HG03521 (cell line): ENCODE measurements at regions not wholly inside any gene's neighbourhood (a gene's known extent, or its start where the extent isn't known, plus 50 kb on each side); places are given as distances from the start of the nearest gene placed in this dataset.

Source experiments
- ATAC-seq: cut with Tn5 transposase; IDR thresholded peaks from one replicate; pipeline ENCODE4 v1.9.1; 2021; ENCODE audit warnings: mild to moderate bottlenecking, moderate library complexity; ENCODE audit not compliant: unreplicated experiment

DNA sequence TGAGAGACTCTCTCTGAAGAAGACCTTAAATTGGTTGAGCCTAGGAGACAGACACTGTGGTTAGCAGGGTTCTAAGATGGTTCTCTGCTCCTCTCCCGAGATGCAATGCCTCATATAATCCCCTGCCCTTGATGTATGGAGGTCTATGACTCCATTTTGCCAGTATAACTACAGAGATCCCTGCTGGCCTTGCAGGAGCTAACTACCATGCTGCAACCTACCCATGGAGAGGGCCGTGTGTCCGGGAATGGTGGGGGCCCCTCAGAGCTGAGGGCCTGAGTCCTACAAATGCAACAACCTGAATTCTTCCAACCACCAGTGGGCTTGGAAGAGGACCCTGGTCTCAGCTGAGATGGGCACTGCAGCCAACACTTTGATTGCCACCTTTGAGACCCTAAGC, 388.0 kb downstream of the SETD4 start:
- ATAC-seq = no peak

DNA sequence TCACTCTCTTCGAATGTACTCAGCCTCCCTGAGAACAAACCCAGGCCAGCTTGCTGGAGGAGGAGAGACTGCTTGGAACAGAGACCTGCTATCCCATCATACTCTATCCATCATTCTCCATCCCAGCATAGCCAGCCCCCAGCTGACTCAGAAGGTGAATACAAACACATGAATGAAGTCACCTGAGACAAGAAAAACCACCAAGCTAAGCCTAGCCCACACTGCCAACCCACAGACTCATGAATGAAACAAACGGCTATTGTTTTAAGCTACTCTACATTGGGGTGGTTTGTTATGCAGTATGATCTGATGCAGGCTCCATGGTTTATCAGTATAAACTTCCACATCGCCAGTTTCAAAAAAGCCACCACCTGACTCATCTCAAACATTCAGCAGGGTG, 395.6 kb downstream of the SETD4 start:
- ATAC-seq = no peak

DNA sequence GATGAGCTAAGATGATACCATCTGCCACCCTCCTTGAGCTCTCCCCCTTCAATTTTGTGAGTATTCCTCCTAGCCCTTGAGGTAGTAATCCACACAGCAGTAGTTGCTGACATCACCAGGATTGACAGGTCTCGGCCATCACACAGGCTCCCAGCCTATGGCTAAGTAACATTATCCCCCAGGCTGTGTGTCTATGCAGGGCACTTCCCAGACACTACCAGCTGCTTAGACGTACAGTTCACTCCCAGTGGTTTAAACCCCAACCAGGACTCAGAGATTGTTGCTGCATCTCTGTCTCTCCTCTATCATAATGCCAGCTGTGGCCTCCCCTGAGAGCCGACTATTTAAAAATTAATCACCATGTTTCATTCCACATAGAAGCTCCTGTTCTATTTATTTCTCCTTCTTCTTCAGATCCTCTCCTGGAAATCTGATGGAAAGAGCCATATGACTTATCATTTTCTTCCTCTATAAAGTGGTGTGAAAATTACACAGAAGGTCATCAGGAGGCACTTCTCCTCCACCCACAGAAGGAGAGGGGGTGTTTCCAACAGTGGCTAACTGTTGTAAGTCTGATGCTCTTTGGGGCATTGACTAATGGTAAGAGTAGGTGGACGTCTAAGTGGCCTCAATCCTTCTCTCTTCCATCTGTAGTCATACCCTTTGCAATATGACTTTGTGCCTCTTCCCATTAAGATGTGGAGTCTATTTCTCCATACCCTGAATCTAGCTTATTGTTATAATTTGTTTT, 396.3 kb downstream of the SETD4 start:
- ATAC-seq = no peak

DNA sequence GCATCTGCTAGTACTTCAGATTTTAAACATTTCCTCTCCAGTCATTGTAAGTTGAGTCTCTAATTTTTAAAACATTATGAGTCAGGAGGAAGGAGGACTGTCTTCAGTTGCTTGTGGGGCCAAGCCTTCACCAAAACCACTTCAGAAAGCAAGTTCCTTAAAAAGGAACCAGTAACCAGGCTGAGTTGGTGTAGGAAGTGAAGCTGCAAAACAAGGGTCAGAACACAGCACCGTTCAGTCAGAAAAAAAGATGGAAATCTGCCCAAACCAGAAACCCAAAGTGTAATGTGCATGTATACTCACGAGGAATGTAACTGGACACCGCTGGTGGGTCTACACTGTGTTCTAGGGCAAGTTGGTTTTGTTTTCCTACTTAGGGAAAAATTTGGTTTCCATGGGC, 402.1 kb downstream of the SETD4 start:
- ATAC-seq = no peak

DNA sequence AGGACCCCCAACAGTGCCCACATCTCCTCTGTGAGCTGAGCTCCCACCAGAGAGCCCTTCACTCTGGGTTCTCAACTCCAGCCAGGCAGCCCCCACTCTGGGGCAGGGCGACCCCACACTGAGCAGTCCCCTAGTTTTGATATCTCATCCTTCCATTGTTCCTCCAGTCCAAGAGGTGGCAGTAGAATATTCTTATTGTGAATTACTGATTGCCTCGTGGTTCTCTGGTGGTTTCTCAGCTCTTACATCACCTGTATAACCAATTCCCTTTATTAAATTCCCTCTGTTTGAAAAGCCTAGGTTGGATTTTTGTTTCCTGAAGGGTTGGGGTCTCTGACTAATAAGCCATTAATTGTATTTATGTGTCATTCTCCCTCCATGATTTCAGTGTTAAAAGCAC, 407.5 kb downstream of the SETD4 start:
- ATAC-seq = no peak

- no peak for ATAC-seq
Observed at GRCh38 chr21:35652196-35652595, 408.1 kb downstream of the SETD4 start.

- no peak for ATAC-seq
Observed at GRCh38 chr21:35651196-35651595, 409.1 kb downstream of the SETD4 start.

GRCh38 chr21:35649186-35649585, 411.1 kb downstream of the SETD4 start:
- no peak for ATAC-seq

DNA sequence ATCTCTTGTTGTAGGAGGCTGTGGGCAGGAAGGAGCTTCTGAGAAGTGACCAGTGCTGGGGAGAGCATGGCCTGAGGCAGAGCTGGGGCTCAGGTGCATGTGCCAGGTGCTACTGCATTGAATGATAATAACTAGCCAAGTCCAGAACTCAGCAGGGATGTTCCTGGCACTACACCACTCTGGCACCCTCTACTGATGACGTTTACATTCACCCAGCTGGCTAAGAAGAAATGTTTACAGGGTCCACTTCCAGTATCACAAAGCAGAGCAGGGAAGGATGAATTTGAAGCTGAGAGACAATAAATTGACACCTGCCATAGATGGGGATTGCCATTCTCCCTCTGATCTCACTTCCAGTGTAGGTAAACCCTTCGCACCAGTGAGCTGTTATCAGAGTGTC, 411.8 kb downstream of the SETD4 start:
- ATAC-seq = no peak

DNA sequence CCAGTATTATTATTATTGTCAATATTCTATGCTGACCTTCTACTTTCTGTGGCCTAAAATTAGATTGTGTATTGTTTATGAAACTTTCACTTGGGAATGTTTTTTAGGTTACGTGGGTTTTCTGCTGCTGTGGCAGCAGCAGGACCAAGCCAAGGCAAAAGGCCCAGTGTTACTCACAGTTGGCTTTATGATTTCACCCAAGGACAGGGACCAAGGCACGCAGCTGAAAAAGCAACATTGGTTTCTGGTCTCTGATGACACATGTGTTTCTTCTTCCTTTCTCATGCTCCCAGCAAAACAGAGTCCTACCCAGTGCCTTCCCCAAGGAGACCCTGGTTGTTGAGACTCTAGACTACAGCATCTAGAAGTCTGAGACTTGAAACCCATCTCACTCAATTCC, 413.7 kb downstream of the SETD4 start:
- ATAC-seq = no peak

DNA sequence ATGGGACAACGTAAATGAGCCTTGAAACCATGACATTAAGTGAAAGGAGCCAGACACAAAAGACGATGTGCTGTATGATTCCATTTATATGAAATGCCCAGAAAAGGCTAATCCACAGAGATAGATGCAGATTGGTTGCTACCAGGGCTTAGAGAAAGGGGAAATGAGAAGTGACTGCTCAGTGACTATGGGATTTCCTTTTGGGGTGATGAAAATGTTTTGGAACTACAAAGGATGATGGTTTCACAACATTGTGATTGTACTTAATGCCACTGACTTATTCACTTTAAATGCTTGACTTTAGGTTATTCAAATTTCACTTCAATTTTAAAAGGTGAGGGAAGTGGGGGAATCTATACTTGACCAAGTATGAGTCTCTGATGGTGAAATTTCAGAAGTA, 414.3 kb downstream of the SETD4 start:
- no peak for ATAC-seq

DNA sequence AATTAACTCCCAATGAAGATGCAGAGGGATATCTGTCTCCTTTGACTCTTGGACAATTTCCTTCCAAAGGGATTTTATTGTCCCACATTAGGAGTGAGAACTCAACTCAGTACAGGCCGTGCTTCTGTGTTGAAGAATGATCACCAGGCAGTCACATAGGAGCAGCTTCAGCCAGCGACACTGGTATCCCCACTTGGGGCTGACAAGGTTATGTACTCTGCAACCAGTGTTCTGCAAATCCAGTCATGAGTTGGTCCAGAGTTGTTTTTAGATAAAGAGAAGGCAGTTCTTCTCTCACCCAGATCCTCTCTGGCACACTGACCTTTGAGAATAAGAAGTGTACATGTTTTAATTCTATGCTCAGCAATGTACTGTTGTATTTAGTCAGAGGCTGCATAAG, 415.8 kb downstream of the SETD4 start:
- no peak for ATAC-seq

GRCh38 chr21:35643176-35643575, 417.1 kb downstream of the SETD4 start:
- no peak for ATAC-seq

- no peak for ATAC-seq
Observed at GRCh38 chr21:35641271-35642016, 418.9 kb downstream of the SETD4 start.

GRCh38 chr21:35637431-35637830, 422.9 kb downstream of the SETD4 start:
- no peak for ATAC-seq

DNA sequence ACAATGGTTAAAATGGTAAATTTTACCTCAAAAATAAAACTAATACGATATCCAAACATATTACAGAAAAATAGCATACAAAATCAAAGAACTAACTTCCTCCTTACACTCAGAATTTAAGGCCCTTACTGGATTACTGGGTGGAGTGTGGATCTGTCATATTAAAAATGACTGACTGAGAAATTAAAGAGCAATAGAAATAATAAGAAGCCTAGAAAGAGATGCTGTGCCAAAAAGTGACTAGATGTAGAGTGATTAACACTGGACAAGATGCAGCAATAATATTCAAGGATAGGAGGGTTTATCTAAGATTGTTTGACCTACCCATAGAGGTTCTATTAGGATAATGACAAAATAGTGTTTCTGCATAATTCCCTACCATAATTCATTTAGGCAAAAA, 424.3 kb downstream of the SETD4 start:
- ATAC-seq = no peak

DNA sequence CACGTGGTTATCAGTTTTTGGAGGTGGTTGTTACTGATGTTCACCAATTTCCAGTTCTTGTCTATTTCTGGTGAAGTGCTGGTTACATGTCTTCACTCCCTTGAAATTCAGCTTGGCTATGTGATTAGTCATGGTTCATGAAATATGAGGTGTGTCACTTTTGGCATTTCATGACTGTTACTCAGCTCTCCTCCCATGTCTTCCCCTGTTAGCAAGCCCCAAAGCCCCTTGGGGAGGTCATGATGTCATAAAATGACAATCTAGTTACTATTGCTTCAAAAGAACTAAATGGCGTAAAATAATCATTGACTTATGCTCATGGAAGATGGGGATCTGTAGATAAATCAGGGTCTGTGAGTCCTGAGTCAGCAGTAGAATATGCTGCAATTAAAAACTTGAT, 425.1 kb downstream of the SETD4 start:
- no peak for ATAC-seq

GRCh38 chr21:35633501-35633900, 426.8 kb downstream of the SETD4 start:
- ATAC-seq = no peak

- no peak for ATAC-seq
Observed at GRCh38 chr21:35632711-35633110, 427.6 kb downstream of the SETD4 start.

- no peak for ATAC-seq
Observed at GRCh38 chr21:35628316-35628715, 432.0 kb downstream of the SETD4 start.

GRCh38 chr21:35627462-35627861, 432.9 kb downstream of the SETD4 start:
- no peak for ATAC-seq

GRCh38 chr21:35625576-35625975, 434.8 kb downstream of the SETD4 start:
- ATAC-seq = no peak

DNA sequence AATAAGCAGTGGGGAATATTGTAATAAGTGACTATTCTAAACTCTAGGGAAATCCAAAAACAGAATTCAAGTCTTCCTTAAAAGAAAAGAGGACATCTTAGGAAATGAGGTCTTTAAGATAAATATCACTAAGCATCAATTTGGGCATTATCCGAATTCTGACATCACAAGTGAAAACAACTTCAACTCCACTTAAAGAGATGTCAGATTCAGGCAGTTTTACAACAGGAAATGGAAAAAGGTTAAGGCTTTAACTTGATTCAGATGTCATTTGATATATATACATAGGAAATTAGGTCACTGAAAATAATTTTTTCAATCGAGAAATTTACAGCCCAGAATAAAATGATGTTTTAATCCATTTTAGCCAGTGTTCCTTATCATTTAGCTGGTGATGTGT, 435.4 kb downstream of the SETD4 start:
- ATAC-seq = no peak
